COLO668 (cell line): ENCODE measurements at regions not wholly inside any gene's neighbourhood (a gene's known extent, or its start where the extent isn't known, plus 50 kb on each side); places are given as distances from the start of the nearest gene placed in this dataset.
"Not testable (repeated sequence)": the region's sequence is repeated elsewhere in the genome, so short reads cannot be mapped to it uniquely, and the experiment has no call there.

Experiments
- DNase-seq: peaks from one replicate; lab custom pipeline; 2025; ENCODE audit not compliant: unreplicated experiment; lab: John Stamatoyannopoulos, UW

GRCh38 chr10:63773962-63774361 lies 252.8 kb downstream of the REEP3 start:
- DNase-seq: no peak

GRCh38 chr10:63780101-63780500 lies 258.9 kb downstream of the REEP3 start:
- no peak for DNase-seq

GRCh38 chr10:63781226-63781625 lies 260.0 kb downstream of the REEP3 start:
- DNase-seq: no peak

GRCh38 chr10:63783882-63784281 lies 262.7 kb downstream of the REEP3 start:
- DNase-seq: no peak

- no peak for DNase-seq
Measured at GRCh38 chr10:63788152-63788821, 267.1 kb downstream of the REEP3 start.

GRCh38 chr10:63795094-63795860 lies 274.1 kb downstream of the REEP3 start:
- DNase-seq: no peak

- no peak for DNase-seq
Measured at GRCh38 chr10:63798599-63799498, 277.6 kb downstream of the REEP3 start.

GRCh38 chr10:63799521-63800300 lies 278.5 kb downstream of the REEP3 start:
- DNase-seq: no peak

GRCh38 chr10:63801166-63801565 lies 280.0 kb downstream of the REEP3 start:
- DNase-seq: no peak

- DNase-seq: no peak
Measured at GRCh38 chr10:63806330-63806729, 285.1 kb downstream of the REEP3 start.

GRCh38 chr10:63812501-63812900 lies 291.3 kb downstream of the REEP3 start:
- no peak for DNase-seq

GRCh38 chr10:63819753-63820329 lies 298.6 kb downstream of the REEP3 start:
- peak; percentile 28 for DNase-seq

GRCh38 chr10:63822496-63822895 lies 301.3 kb downstream of the REEP3 start:
- no peak for DNase-seq

GRCh38 chr10:63825111-63825510 lies 303.9 kb downstream of the REEP3 start:
- DNase-seq: no peak

- DNase-seq: no peak
Measured at GRCh38 chr10:63825766-63826165, 304.6 kb downstream of the REEP3 start.

GRCh38 chr10:63827018-63827417 lies 305.8 kb downstream of the REEP3 start:
- DNase-seq: not testable (repeated sequence)

GRCh38 chr10:63829020-63829419 lies 307.8 kb downstream of the REEP3 start:
- no peak for DNase-seq

- no peak for DNase-seq
Measured at GRCh38 chr10:63829573-63830149, 308.5 kb downstream of the REEP3 start.

GRCh38 chr10:63832686-63833085 lies 311.5 kb downstream of the REEP3 start:
- DNase-seq: no peak

GRCh38 chr10:63833411-63834060 lies 312.3 kb downstream of the REEP3 start:
- no peak for DNase-seq
